ENCODE measurements at regions not wholly inside any gene's neighbourhood (a gene's known extent, or its start where the extent isn't known, plus 50 kb on each side); places are given as distances from the start of the nearest gene placed in this dataset.

DNA sequence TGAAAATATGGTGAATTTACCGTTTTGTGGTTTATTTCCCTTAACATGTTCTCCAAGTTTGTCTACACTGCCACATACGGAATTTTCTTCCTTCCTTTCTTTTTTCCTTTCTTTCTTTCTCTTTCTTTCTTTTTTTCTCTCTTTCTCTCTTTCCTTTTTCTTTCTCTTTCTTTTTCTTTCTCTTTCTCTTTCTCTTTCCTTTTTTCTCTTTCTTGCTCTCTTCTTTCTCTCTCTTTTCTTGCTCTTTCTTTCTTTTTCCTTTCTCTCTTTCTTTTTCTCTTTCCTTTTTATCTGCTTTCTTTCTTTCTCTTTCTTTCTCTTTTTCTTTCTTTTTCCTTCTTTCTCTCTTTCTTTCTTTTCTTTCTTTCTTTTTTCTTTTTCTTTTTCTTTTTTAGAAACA, 1962.3 kb upstream of the PCDH20 start (continued):
- TF ChIP-seq, protein P1, sequence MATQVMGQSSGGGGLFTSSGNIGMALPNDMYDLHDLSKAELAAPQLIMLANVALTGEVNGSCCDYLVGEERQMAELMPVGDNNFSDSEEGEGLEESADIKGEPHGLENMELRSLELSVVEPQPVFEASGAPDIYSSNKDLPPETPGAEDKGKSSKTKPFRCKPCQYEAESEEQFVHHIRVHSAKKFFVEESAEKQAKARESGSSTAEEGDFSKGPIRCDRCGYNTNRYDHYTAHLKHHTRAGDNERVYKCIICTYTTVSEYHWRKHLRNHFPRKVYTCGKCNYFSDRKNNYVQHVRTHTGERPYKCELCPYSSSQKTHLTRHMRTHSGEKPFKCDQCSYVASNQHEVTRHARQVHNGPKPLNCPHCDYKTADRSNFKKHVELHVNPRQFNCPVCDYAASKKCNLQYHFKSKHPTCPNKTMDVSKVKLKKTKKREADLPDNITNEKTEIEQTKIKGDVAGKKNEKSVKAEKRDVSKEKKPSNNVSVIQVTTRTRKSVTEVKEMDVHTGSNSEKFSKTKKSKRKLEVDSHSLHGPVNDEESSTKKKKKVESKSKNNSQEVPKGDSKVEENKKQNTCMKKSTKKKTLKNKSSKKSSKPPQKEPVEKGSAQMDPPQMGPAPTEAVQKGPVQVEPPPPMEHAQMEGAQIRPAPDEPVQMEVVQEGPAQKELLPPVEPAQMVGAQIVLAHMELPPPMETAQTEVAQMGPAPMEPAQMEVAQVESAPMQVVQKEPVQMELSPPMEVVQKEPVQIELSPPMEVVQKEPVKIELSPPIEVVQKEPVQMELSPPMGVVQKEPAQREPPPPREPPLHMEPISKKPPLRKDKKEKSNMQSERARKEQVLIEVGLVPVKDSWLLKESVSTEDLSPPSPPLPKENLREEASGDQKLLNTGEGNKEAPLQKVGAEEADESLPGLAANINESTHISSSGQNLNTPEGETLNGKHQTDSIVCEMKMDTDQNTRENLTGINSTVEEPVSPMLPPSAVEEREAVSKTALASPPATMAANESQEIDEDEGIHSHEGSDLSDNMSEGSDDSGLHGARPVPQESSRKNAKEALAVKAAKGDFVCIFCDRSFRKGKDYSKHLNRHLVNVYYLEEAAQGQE (IDR thresholded peaks at IDR 0.05; ENCODE audit: low read depth) = no peak
- no peak for TF ChIP-seq ZNF274 (IDR thresholded peaks at IDR 0.05; ENCODE audit: low read depth, low read length)

DNA sequence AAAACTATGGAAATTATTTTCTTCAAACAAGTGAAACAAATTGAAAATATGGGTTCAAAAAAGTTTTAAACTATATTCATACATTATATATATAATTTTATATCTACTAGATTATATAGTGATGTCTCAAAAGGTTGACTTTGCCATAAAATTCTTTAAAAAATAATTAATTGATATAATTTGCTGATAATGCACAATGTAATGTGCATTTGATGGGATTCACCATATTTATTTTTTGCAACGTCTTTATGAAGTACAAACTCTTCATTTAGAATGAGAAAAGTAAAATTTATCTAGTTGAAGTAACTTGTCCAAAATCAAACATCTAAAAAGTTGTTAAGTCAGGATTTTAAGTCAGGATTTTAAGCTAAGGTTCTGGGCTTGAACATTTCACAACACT, 1954.5 kb upstream of the PCDH20 start:
- RAD21 ChIA-PET (ENCODE audit: low non-redundant PET in 1 of 2, low total read pairs in 2 of 2, uncharacterized antibody in 2 of 2, unreplicated experiment in 2 of 2) = no interaction called here
- CTCF ChIA-PET = no interaction called here
- intact Hi-C loops (cut with micrococcal nuclease) = no loop called here
- TF ChIP-seq EGR1 (IDR thresholded peaks at IDR 0.05; ENCODE audit: low read depth) (no peak), POLR2AphosphoS5 (IDR thresholded peaks at IDR 0.05; ENCODE audit: low read depth, low read length) (no peak), SP1 (IDR thresholded peaks at IDR 0.05; ENCODE audit: low read depth) (no peak), ZNF274 (IDR thresholded peaks at IDR 0.05; ENCODE audit: low read depth, low read length) (no peak), EZH2 (IDR thresholded peaks at IDR 0.05) (no peak), CBX3 (IDR thresholded peaks at IDR 0.05; ENCODE audit: low read depth) (no peak), JUND (IDR thresholded peaks at IDR 0.05) (no peak), YY1 (IDR thresholded peaks at IDR 0.05; ENCODE audit: extremely low read depth, insufficient replicate concordance, low read depth, low read length) (no peak), CEBPB (IDR thresholded peaks at IDR 0.05; ENCODE audit: low read depth) (no peak), FOSL1 (IDR thresholded peaks at IDR 0.05; ENCODE audit: low read depth) (no peak), POLR2A (IDR thresholded peaks at IDR 0.05; ENCODE audit: borderline replicate concordance, extremely low read depth, insufficient read depth, insufficient read length) (no peak), EZH2phosphoT487 (IDR thresholded peaks at IDR 0.05; ENCODE audit: borderline replicate concordance) (no peak), RAD21 (IDR thresholded peaks at IDR 0.05; ENCODE audit: low read depth) (no peak), ZFX (IDR thresholded peaks at IDR 0.05) (no peak)
- TF ChIP-seq, protein P1 (IDR thresholded peaks at IDR 0.05; ENCODE audit: low read depth) = no peak
- TF ChIP-seq, protein P2, sequence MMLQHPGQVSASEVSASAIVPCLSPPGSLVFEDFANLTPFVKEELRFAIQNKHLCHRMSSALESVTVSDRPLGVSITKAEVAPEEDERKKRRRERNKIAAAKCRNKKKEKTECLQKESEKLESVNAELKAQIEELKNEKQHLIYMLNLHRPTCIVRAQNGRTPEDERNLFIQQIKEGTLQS (IDR thresholded peaks at IDR 0.05) = no peak
- TF ChIP-seq, protein P3, sequence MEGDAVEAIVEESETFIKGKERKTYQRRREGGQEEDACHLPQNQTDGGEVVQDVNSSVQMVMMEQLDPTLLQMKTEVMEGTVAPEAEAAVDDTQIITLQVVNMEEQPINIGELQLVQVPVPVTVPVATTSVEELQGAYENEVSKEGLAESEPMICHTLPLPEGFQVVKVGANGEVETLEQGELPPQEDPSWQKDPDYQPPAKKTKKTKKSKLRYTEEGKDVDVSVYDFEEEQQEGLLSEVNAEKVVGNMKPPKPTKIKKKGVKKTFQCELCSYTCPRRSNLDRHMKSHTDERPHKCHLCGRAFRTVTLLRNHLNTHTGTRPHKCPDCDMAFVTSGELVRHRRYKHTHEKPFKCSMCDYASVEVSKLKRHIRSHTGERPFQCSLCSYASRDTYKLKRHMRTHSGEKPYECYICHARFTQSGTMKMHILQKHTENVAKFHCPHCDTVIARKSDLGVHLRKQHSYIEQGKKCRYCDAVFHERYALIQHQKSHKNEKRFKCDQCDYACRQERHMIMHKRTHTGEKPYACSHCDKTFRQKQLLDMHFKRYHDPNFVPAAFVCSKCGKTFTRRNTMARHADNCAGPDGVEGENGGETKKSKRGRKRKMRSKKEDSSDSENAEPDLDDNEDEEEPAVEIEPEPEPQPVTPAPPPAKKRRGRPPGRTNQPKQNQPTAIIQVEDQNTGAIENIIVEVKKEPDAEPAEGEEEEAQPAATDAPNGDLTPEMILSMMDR (IDR thresholded peaks at IDR 0.05 in 2 of 3, conservative IDR thresholded peaks at IDR 0.05 in 1 of 3; ENCODE audit: borderline replicate concordance in 1 of 3, insufficient read depth in 1 of 3, low read depth in 2 of 3, low read length in 2 of 3) = no peak
- TF ChIP-seq, protein P4, sequence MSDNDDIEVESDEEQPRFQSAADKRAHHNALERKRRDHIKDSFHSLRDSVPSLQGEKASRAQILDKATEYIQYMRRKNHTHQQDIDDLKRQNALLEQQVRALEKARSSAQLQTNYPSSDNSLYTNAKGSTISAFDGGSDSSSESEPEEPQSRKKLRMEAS (IDR thresholded peaks at IDR 0.05) = no peak

More for the DNA sequence above, 1954.5 kb upstream of the PCDH20 start:
- Histone ChIP-seq H3K79me2 (ENCODE audit: insufficient read depth, low read length) (no peaks in the 10 kb centered on the region), H3K4me1 (ENCODE audit: control insufficient read depth in 1 of 2, insufficient read depth in 2 of 2, low read length in 2 of 2) (no peaks in the 10 kb centered on the region), H4K20me1 (ENCODE audit: insufficient read depth) (no peaks in the 10 kb centered on the region), H3K9me2 (ENCODE audit: insufficient read depth) (no peaks in the 10 kb centered on the region), H3K27me3 (ENCODE audit: insufficient read depth, low read length) (no peaks in the 10 kb centered on the region), H3K27ac (ENCODE audit: low read depth, low read length) (no peak overlapping the region), H3K36me3 (ENCODE audit: control insufficient read depth in 1 of 2, insufficient read depth in 2 of 2, low read length in 2 of 2) (no peaks in the 10 kb centered on the region), H2AFZ (ENCODE audit: low read depth, low read length, poor library complexity, severe bottlenecking) (no peak overlapping the region), H3K4me3 (replicated peaks in 1 of 2; ENCODE audit: low read depth in 1 of 2, low read length in 2 of 2) (no peak overlapping the region), H3K9me3 (ENCODE audit: control insufficient read depth in 1 of 2, insufficient read depth in 1 of 2, low read depth in 1 of 2, low read length in 2 of 2) (no peaks in the 10 kb centered on the region), H3K9ac (ENCODE audit: low read length) (no peak overlapping the region), H3K4me2 (ENCODE audit: low read length) (no peak overlapping the region)
- DNase-seq (ENCODE audit: low read depth, low spot score) = no peak
- BruUV-seq (replicated peaks) = no TSS peak
- POLR2A ChIA-PET = no interaction called here
- ATAC-seq = no peak

All from HCT116 (cell line).